ENCODE measurements at regions not wholly inside any gene's neighbourhood (a gene's known extent, or its start where the extent isn't known, plus 50 kb on each side); places are given as distances from the start of the nearest gene placed in this dataset.

- TF ChIP-seq FOXP2 (optimal IDR thresholded peaks at IDR 0.05; ENCODE audit: borderline replicate concordance, extremely low read depth, extremely low read length, insufficient read depth): no peak
- TF ChIP-seq SIN3A (IDR thresholded peaks at IDR 0.05; ENCODE audit: borderline replicate concordance, insufficient read depth, low read length): no peak
- TF ChIP-seq POLR2AphosphoS5 (IDR thresholded peaks at IDR 0.05; ENCODE audit: low read depth, low read length): no peak
Measured at GRCh38 chr10:71024490-71024889, 136.1 kb upstream of the PCBD1 start.

GRCh38 chr10:71025535-71025934, 137.2 kb upstream of the PCBD1 start:
- TF ChIP-seq SIN3A (IDR thresholded peaks at IDR 0.05; ENCODE audit: borderline replicate concordance, insufficient read depth, low read length) (no peak), REST (IDR thresholded peaks at IDR 0.05; ENCODE audit: insufficient read depth in 1 of 2, low read depth in 2 of 2, low read length in 2 of 2) (no peak), TAF1 (IDR thresholded peaks at IDR 0.05; ENCODE audit: borderline replicate concordance, insufficient read depth, low read length) (no peak), POLR2AphosphoS5 (IDR thresholded peaks at IDR 0.05; ENCODE audit: low read depth, low read length) (no peak), FOXP2 (optimal IDR thresholded peaks at IDR 0.05; ENCODE audit: borderline replicate concordance, extremely low read depth, extremely low read length, insufficient read depth) (no peak)

GRCh38 chr10:71028066-71028465, 139.7 kb upstream of the PCBD1 start:
- TF ChIP-seq POLR2AphosphoS5 (IDR thresholded peaks at IDR 0.05; ENCODE audit: low read depth, low read length) (no peak), REST (IDR thresholded peaks at IDR 0.05; ENCODE audit: insufficient read depth in 1 of 2, low read depth in 2 of 2, low read length in 2 of 2) (no peak), SIN3A (IDR thresholded peaks at IDR 0.05; ENCODE audit: borderline replicate concordance, insufficient read depth, low read length) (no peak), TAF1 (IDR thresholded peaks at IDR 0.05; ENCODE audit: borderline replicate concordance, insufficient read depth, low read length) (no peak), FOXP2 (optimal IDR thresholded peaks at IDR 0.05; ENCODE audit: borderline replicate concordance, extremely low read depth, extremely low read length, insufficient read depth) (no peak)

GRCh38 chr10:71029411-71029892, 141.1 kb upstream of the PCBD1 start:
- TF ChIP-seq FOXP2 (optimal IDR thresholded peaks at IDR 0.05; ENCODE audit: borderline replicate concordance, extremely low read depth, extremely low read length, insufficient read depth): no peak
- TF ChIP-seq SIN3A (IDR thresholded peaks at IDR 0.05; ENCODE audit: borderline replicate concordance, insufficient read depth, low read length): no peak
- TF ChIP-seq TAF1 (IDR thresholded peaks at IDR 0.05; ENCODE audit: borderline replicate concordance, insufficient read depth, low read length): no peak
- no peak for TF ChIP-seq REST (IDR thresholded peaks at IDR 0.05; ENCODE audit: insufficient read depth in 1 of 2, low read depth in 2 of 2, low read length in 2 of 2)
- no peak for TF ChIP-seq POLR2AphosphoS5 (IDR thresholded peaks at IDR 0.05; ENCODE audit: low read depth, low read length)

- TF ChIP-seq FOXP2 (optimal IDR thresholded peaks at IDR 0.05; ENCODE audit: borderline replicate concordance, extremely low read depth, extremely low read length, insufficient read depth) (no peak), REST (IDR thresholded peaks at IDR 0.05; ENCODE audit: insufficient read depth in 1 of 2, low read depth in 2 of 2, low read length in 2 of 2) (no peak), SIN3A (IDR thresholded peaks at IDR 0.05; ENCODE audit: borderline replicate concordance, insufficient read depth, low read length) (no peak), POLR2AphosphoS5 (IDR thresholded peaks at IDR 0.05; ENCODE audit: low read depth, low read length) (no peak), TAF1 (IDR thresholded peaks at IDR 0.05; ENCODE audit: borderline replicate concordance, insufficient read depth, low read length) (no peak)
Measured at GRCh38 chr10:71029907-71030306, 141.5 kb upstream of the PCBD1 start.

All from PFSK-1 (cell line).